Ammon's horn (tissue), 1 donor: ENCODE measurements at regions not wholly inside any gene's neighbourhood (a gene's known extent, or its start where the extent isn't known, plus 50 kb on each side); places are given as distances from the start of the nearest gene placed in this dataset.
"Not testable (repeated sequence)": the region's sequence is repeated elsewhere in the genome, so short reads cannot be mapped to it uniquely, and the experiment has no call there.

Experiments used
- DNase-seq: peaks from one replicate; pipeline ENCODE4 v3.0.0-alpha.2; 2016; ENCODE audit warnings: low spot score

DNA sequence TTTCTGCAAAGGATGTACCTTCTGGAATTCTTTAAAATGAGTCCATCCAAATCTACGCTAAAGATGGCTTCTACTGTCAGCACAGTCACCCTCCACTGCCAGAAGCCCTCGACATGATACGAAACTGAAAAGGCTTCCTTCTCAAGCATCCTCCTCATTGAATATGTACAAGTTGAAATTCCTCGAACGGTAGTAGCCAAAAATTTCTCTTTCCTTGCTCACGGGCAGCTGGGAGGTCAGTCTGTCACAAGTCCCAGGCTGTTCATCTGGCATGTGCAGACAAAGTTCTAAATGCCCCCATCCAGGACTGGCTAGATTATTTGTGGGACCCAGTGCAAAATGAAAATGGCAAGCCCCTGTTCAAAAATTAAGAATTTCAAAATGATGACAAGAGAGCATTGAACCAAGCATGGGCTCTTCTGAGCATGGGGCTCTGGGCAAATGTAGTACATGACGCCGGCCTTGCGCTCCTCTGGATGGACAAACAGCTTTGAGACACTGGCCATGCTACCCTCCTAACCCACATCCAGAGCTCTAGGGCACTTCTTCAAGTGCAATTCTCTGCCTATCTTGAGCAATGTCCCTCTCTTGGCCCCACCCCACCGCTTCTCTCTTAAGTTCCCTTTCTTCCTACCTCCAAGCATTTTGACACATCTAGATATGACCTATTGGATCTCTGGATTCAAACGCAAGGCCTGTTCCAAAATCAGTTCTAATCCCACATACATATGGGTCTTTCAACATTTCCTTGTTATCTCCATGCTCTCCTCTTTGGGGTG, 78.9 kb upstream of the FLT1 start:
- DNase-seq: no peak

DNA sequence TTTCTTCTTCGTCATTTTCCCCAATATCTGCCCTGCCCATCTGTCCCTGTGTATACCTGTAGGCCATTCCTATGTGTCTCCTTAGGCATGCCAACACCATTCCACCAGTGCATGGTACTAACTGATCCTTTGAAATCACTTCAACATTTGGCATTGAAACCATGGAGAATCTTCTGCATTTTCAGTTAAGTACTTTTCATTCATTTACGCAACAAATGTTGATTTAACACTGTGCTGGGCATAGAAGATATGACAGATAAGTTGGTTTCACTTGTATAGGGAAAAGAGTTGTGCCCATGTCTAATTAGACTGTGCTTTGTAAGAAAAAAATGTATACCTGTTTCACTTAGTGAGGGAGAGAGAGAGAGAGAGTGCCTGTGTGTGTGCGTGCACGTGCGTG, 77.9 kb upstream of the FLT1 start:
- DNase-seq: no peak

GRCh38 chr13:28570356-28570755, 75.4 kb upstream of the FLT1 start:
- not testable (repeated sequence) for DNase-seq

GRCh38 chr13:28569886-28570285, 75.0 kb upstream of the FLT1 start:
- DNase-seq: no peak

DNA sequence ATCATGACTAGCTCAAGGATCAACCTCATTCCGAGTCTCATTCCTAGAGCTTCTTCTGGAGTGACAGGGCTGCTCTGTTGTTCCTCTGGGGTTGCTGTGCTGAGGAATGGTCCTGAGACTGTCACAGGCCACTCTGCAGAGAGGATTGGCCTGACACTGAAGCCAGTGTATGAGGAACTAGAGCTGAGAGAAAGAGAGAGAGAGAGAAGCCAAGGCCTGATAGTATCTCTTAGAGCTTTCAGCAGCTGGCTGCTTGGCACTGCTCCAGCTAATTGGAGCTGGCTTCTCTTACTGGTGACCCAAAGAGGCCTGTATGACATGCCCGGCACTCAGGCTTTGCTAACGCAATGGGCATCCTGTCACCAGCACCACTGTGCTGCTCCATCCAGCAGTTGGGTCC, 73.4 kb upstream of the FLT1 start:
- peak; percentile 62 for DNase-seq

DNA sequence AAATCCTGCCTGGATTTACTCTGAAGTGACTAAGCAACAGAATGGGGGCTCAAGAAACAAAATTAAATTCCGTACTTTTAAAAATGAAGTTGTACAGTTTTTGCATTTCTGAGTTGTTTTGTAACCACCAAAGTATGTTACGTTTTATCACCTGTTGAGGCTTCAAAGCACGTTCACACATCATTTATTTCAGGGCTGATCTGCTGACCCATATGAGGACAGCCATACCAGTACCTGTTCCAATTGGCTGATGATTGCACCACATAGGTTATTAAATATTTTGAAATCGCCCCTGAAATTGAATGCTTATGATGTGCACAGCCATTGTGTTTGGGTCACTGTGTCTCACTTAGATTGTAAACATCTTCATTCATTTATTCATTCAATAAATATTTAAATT, 72.0 kb upstream of the FLT1 start:
- no peak for DNase-seq

DNA sequence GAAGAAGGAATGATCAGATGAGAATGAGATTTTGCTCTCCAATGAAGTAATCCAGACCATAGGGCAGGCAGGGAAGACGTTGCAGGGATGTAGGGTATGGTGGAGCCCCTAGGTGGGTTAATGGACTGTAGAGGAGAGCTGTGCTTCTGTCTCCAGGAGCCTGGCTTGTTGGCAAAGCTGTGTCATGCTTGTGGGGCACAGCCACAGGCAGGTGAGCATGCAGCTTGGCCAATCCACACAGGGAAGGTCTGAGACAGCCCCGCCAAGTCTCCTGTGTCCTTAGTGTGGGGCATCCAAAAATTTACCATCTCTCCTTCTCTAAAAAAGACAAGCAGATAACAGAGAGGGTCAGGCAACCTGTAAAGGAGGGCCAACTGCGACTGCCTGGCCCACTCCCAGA, 71.4 kb upstream of the FLT1 start:
- no peak for DNase-seq

- DNase-seq: no peak
Measured at GRCh38 chr13:28564030-28564429, 69.1 kb upstream of the FLT1 start.

- no peak for DNase-seq
Measured at GRCh38 chr13:28563609-28564008, 68.7 kb upstream of the FLT1 start.

DNA sequence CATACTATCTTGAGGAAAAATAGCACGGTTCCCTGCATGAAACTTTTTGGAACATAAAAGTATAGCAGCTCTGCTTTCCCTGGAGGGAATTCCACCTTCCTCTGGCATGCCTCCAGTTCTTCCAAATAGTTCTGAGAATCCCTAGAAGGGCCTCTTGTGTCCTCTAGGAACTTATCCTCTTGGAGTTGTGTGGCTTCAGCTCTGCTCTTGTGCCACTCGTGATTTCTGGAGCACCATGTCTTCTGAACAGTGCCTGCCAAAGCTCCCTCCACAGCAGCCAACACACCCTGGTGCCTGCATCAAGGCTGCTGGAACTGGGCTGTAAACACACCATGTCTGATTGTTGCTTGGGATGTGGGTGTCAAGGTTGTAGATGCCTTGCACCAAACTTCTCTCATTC, 65.7 kb upstream of the FLT1 start:
- no peak for DNase-seq

- no peak for DNase-seq
Measured at GRCh38 chr13:28559636-28560259, 64.8 kb upstream of the FLT1 start.

- no peak for DNase-seq
Measured at GRCh38 chr13:28558567-28558966, 63.6 kb upstream of the FLT1 start.

DNA sequence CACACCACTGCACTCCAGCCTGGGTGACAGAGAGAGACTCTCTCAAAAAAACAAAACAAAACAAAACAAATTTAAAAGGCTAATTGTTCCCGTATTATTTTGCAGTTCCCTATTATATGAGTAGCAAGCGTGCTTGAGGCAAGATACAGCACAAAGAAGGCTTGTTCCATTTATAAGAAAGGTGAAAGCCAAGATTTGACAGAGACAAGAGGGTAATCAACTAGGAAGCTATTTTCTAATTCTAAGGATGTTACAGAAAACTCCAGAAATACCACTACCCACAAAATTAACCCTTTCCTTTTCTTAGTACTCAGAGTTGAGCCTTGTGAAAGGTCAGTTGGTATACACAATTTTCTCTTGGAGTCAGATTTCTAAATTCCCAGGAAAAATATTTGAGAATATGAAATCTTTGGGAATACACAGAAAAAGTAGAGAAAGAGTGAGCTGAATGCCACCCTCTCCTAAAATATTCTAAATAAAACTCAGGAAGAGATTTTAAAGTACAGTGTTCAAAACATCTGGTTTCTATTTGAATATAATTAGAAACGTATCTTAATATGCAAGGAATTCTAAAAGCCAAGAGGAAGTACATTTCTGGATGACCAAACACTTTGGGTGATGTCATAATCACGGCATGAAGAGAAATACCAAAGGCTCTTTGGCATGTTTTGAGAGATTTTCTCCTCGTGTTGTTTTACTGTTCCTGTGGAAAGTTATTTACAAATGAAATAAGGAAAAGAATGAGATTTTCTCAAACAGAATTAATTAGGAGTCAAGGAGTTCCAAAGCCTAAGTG, 63.0 kb upstream of the FLT1 start:
- no peak for DNase-seq

DNA sequence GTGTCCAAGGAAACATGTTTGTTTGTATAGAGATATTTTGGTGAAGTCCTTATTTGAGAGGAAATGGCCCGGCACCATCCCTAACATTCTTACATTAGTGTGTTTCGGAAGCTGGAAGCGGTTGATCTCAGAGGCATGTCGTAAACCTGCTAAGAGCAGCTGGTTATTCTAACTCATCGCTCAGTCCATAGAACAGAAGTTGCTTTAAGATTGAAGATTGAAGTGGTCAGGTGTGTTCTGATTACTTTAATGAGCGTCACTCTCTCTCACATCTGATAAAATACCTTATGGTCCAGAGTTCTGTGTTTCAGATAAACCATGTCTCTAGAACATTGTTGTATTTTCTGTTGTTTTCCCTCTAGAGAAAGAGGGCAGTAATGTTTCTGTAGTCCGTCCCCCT, 60.2 kb upstream of the FLT1 start:
- no peak for DNase-seq

GRCh38 chr13:28553971-28554370, 59.0 kb upstream of the FLT1 start:
- DNase-seq: no peak

GRCh38 chr13:28552288-28552687, 57.4 kb upstream of the FLT1 start:
- DNase-seq: no peak

- DNase-seq: no peak
Measured at GRCh38 chr13:28551498-28551895, 56.6 kb upstream of the FLT1 start.

DNA sequence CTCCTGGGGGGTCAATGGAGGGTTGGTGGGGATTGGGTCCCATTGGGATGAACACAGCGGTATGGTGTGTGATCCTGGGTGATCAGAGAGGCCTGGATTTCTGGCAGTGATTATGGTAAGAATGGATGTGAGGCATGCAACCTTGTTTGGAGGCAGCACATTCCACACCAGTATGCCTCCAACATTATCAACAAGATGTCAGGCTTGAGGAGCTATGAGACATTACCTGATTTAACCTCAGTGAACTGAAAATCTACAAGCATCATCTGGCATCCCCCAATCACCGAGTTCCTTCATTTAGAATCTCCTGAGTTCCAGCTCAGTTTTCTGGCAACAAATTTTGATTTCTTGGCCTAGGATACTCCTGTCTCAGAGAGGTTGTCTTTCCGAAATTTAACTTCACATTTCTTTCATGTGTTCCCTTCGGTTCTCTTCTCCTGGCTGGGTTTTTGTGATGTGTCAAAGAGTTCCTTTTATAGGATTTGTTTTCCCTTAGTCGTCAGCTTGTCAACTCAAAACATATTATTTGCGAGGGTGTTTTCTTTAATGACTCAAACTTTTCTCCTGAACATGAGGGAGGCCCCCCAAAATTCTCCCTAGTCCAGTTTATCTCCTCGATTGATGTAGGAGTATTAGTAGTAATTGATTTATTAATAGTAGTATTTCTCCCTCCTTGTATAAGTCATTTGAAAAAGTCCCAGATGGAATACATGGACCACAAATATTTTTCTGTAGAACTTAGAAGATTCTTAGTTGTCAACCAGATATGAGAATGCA, 56.0 kb upstream of the FLT1 start:
- DNase-seq: no peak

GRCh38 chr13:28550091-28550490, 55.2 kb upstream of the FLT1 start:
- DNase-seq: no peak

GRCh38 chr13:28548872-28549271, 53.9 kb upstream of the FLT1 start:
- DNase-seq: no peak

- DNase-seq: no peak
Measured at GRCh38 chr13:28548468-28548867, 53.5 kb upstream of the FLT1 start.

DNA sequence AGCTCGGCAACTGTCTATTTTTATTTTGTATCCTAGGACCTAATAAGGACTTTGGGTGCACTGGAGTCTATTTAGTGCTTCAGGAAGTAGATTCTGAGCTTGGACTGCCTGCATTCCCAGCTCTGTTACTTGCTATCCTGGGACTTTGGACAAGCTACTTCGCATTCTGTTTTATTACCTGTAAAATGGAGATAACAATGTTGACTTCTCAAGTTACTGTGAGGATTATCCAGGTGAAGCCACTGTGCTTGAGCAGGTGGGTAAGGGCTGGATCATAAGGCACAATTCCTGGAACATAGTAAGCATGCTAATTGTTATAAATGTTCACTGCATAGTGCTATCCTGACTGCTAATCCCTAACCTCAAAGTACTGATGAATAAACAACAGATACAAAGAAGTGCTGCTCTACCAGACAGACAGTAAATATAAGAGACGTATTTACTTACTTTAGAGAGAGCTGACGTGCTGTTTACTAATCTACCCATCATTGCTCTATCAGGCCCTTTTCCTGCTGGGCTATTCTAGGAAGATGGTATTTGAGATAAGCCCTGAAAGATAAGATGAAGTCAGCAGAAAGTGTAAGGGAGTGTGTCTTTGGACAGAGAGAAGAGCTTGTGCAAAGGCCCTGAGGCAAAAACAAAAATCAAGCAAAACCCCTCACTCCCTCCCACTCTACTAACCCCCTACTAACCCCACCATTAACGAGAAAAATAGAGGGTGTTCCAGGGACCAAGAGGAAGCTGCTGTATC, 50.8 kb upstream of the FLT1 start:
- DNase-seq: no peak
